Stimulated activated CD4-positive, alpha-beta T cell treated with anti-CD3 and anti-CD28 coated beads, Interleukin-1b, Interleukin-23, amount 100 ng/mL, for 1 hour (primary cell): ENCODE measurements at regions not wholly inside any gene's neighbourhood (a gene's known extent, or its start where the extent isn't known, plus 50 kb on each side); places are given as distances from the start of the nearest gene placed in this dataset.
"Not testable (repeated sequence)": the region's sequence is repeated elsewhere in the genome, so short reads cannot be mapped to it uniquely, and the experiment has no call there.

Experiments used
- DNase-seq, 2 donors: peaks; one replicate each; pipeline ENCODE4 v3.0.0-alpha.2; 2020; ENCODE audit warnings: low read depth in 2 of 2

GRCh38 chr22:22120160-22120559 lies 124.4 kb upstream of the VPREB1 start:
- no peak for DNase-seq

- DNase-seq = no peak
Measured at GRCh38 chr22:22118987-22119386, 125.6 kb upstream of the VPREB1 start.

- not testable (repeated sequence) for DNase-seq
Measured at GRCh38 chr22:22117864-22118544, 126.6 kb upstream of the VPREB1 start.

GRCh38 chr22:22116997-22117770 lies 127.4 kb upstream of the VPREB1 start:
- not testable (repeated sequence) for DNase-seq

- DNase-seq = no peak
Measured at GRCh38 chr22:22113701-22114100, 130.9 kb upstream of the VPREB1 start.

- no peak for DNase-seq
Measured at GRCh38 chr22:22112533-22113294, 130.1 kb upstream of the TOP3B start.

GRCh38 chr22:22111983-22112382 lies 129.4 kb upstream of the TOP3B start:
- no peak for DNase-seq

- DNase-seq = no peak
Measured at GRCh38 chr22:22111267-22111751, 128.7 kb upstream of the TOP3B start.

- no peak for DNase-seq
Measured at GRCh38 chr22:22110548-22111266, 128.1 kb upstream of the TOP3B start.

GRCh38 chr22:22109693-22110466 lies 127.3 kb upstream of the TOP3B start:
- DNase-seq = no peak

GRCh38 chr22:22106855-22107254 lies 124.3 kb upstream of the TOP3B start:
- DNase-seq = no peak

GRCh38 chr22:22105364-22105763 lies 122.8 kb upstream of the TOP3B start:
- no peak for DNase-seq

GRCh38 chr22:22103078-22103875 lies 120.7 kb upstream of the TOP3B start:
- DNase-seq = no peak

GRCh38 chr22:22099833-22100812 lies 117.5 kb upstream of the TOP3B start:
- DNase-seq = no peak

GRCh38 chr22:22099194-22099486 lies 116.6 kb upstream of the TOP3B start:
- no peak for DNase-seq

GRCh38 chr22:22098457-22099193 lies 116.0 kb upstream of the TOP3B start:
- DNase-seq = no peak

GRCh38 chr22:22097727-22098228 lies 115.2 kb upstream of the TOP3B start:
- no peak for DNase-seq

- no peak for DNase-seq
Measured at GRCh38 chr22:22094921-22095320, 112.3 kb upstream of the TOP3B start.
